A549 (cell line): ENCODE measurements at regions not wholly inside any gene's neighbourhood (a gene's known extent, or its start where the extent isn't known, plus 50 kb on each side); places are given as distances from the start of the nearest gene placed in this dataset.

ENCODE experiments used
- RARB ChIP-seq: fragments of 250-450 bp; sonication (Bioruptor Pico); IDR thresholded peaks from 2 replicates; pipeline ENCODE4 v1.8.0; 2021; ENCODE audit warnings: mild to moderate bottlenecking, moderate library complexity
- USF2 ChIP-seq: fragments of 450-650 bp; IDR thresholded peaks from 2 replicates; pipeline ENCODE4 v1.6.1; 2014; ENCODE audit warnings: antibody characterized with exemption
- TF ChIP-seq, protein P1 (sequence below): fragments of 200-600 bp; sonication (generic); IDR thresholded peaks from 2 replicates; pipeline ENCODE4 v1.6.1; 2016; ENCODE audit warnings: antibody characterized with exemption, mild to moderate bottlenecking, moderate library complexity
- TF ChIP-seq, protein P2 (sequence below): fragments of >200 bp; sonication (Bioruptor Twin); formaldehyde crosslinking; IDR thresholded peaks from 3 replicates; pipeline ENCODE4 v1.5.1; 2016

- TF ChIP-seq RARB (CRISPR knock-in tag) (no peak), USF2 (no peak)
- TF ChIP-seq, protein P1, sequence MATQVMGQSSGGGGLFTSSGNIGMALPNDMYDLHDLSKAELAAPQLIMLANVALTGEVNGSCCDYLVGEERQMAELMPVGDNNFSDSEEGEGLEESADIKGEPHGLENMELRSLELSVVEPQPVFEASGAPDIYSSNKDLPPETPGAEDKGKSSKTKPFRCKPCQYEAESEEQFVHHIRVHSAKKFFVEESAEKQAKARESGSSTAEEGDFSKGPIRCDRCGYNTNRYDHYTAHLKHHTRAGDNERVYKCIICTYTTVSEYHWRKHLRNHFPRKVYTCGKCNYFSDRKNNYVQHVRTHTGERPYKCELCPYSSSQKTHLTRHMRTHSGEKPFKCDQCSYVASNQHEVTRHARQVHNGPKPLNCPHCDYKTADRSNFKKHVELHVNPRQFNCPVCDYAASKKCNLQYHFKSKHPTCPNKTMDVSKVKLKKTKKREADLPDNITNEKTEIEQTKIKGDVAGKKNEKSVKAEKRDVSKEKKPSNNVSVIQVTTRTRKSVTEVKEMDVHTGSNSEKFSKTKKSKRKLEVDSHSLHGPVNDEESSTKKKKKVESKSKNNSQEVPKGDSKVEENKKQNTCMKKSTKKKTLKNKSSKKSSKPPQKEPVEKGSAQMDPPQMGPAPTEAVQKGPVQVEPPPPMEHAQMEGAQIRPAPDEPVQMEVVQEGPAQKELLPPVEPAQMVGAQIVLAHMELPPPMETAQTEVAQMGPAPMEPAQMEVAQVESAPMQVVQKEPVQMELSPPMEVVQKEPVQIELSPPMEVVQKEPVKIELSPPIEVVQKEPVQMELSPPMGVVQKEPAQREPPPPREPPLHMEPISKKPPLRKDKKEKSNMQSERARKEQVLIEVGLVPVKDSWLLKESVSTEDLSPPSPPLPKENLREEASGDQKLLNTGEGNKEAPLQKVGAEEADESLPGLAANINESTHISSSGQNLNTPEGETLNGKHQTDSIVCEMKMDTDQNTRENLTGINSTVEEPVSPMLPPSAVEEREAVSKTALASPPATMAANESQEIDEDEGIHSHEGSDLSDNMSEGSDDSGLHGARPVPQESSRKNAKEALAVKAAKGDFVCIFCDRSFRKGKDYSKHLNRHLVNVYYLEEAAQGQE = no peak
- TF ChIP-seq, protein P2, sequence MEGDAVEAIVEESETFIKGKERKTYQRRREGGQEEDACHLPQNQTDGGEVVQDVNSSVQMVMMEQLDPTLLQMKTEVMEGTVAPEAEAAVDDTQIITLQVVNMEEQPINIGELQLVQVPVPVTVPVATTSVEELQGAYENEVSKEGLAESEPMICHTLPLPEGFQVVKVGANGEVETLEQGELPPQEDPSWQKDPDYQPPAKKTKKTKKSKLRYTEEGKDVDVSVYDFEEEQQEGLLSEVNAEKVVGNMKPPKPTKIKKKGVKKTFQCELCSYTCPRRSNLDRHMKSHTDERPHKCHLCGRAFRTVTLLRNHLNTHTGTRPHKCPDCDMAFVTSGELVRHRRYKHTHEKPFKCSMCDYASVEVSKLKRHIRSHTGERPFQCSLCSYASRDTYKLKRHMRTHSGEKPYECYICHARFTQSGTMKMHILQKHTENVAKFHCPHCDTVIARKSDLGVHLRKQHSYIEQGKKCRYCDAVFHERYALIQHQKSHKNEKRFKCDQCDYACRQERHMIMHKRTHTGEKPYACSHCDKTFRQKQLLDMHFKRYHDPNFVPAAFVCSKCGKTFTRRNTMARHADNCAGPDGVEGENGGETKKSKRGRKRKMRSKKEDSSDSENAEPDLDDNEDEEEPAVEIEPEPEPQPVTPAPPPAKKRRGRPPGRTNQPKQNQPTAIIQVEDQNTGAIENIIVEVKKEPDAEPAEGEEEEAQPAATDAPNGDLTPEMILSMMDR = no peak
These were observed 256.8 kb upstream of the FZD8 start for GRCh38 chr10:35898716-35899440.
